HG03280 (cell line): ENCODE measurements at regions not wholly inside any gene's neighbourhood (a gene's known extent, or its start where the extent isn't known, plus 50 kb on each side); places are given as distances from the start of the nearest gene placed in this dataset.

ENCODE experiments used
- ATAC-seq: cut with Tn5 transposase; IDR thresholded peaks from one replicate; pipeline ENCODE4 v1.9.1; 2021; ENCODE audit warnings: mild to moderate bottlenecking, moderate library complexity; ENCODE audit not compliant: unreplicated experiment

DNA sequence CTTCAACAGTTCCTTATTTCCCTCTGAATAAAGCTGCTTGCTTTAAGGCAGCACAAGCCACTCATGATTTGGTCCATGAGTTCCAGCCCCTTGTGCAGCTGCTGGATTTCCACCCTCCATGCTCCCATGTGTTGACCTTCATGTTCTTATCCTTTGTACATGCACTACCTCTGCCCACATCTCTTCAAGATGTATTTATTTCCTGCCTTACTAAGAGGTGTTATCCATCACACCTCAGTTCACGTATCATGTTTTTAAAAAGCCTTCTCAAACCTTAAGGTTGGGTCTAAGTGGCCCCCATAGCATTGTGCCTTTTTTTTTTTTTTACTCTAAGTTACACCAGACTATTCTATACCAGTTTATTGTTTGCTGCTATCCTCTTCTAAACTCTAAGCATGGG is 107.7 kb downstream of the SIPA1L2 start:
- no peak for ATAC-seq

DNA sequence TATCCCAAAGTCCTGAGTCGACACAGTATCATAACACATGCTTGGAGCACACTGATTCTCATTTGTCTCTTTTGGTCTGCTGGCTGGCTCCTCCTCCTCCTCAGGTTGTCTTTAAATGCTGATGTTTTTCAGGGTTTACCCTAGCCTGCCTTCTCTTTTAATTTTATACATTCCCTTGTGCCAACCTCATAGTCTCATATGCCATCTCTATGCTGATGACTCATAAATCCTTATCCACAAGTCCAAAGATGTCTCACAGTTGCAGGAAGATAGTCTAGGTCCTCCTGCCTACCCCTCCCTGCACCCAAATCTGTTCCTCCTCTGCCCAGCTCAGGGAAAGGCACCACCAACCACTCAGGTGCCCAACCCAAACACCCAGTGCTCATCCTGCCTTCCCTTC is 108.3 kb downstream of the SIPA1L2 start:
- ATAC-seq = no peak

DNA sequence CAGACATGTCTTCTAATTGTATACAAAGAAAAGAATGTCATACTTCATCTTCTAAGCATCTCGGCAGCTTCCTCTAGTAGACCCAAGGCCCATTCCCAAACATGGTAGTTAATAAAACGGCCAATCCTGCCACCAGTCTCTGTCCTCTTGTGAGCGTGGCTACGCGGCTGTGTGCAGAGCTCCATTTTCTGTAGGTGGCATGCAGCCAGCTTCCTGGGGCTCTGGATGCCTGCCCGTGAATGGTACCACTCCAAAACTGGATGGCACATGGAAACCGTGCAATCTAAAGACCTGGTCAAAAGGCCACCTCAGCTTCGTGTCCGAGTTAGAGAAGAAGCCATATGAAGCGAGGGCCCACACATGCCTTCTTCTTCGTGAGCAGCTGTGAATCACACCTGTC is 110.7 kb downstream of the SIPA1L2 start:
- ATAC-seq = no peak

DNA sequence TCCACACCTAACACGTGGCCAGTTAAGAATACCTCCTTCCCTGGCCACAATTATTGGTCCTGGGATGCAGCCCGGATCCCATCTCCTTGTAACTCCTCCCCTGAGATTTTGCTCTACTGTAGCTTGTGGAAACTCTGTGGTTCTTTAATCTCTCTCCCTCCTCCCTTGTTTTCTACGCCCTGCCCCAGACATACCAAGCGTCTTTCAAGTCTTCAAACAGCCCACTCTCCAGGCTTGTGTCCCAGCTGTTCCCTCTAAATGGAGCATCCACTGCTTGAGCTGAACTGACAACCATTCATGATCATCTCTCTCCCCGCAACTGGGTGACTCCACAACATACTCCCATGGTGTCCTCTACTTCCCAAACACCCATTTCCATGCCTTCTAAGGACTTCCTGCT is 111.6 kb downstream of the SIPA1L2 start:
- ATAC-seq = no peak

DNA sequence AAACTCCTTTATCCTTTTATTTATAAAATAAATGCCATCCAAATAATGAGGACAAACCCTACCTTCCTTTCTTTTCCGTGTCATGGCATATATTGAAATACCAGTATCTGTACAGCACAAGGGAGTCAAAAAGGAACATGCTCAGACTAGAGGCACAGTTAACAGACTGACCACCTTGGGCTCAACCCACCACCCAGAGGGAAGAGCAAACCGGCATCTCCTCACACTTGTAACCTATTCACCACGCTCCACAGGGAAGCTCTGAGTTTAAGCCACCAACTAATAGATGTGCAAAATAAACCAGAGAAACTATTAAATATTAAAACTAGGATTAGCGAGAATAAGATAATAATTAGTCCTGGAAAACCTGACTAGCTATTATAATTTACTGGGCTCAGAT is 112.7 kb downstream of the SIPA1L2 start:
- no peak for ATAC-seq

DNA sequence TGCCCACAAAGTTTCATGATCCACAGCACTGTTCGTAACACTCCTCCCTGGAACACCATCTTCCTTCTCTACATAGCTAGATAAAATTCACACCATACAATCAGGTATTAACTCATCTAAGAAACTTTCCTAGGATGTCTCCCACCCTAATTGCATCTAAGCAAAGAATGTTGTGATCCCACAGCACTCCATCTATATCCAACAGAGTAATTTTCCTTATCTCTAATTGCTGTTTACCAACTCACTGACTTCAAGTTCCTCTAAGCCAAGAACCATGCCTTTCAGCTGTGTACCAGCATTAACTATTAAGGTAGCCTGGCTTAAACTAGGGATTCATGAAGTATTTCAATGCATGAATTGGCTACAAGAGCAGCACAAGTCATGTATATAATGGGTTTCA is 114.2 kb downstream of the SIPA1L2 start:
- ATAC-seq = no peak

DNA sequence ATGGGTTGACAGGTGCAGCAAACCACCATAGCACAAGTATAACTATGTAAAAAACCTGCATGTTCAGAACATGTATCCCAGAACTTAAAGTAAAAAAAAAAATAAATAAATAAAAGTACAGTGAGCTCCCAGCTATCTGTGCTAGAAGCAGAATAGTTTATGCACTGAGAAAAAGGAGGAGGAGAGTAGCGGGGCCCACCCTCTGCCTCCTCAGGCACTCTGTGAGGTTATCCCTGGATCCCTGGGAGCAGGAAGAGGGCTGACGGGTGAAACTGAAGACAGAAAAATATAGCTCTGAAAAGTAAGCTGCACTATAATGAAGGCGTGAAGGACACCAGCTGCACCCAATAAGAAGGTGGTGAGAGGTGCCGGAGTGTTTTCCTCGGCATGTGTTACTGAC is 117.2 kb downstream of the SIPA1L2 start:
- no peak for ATAC-seq

DNA sequence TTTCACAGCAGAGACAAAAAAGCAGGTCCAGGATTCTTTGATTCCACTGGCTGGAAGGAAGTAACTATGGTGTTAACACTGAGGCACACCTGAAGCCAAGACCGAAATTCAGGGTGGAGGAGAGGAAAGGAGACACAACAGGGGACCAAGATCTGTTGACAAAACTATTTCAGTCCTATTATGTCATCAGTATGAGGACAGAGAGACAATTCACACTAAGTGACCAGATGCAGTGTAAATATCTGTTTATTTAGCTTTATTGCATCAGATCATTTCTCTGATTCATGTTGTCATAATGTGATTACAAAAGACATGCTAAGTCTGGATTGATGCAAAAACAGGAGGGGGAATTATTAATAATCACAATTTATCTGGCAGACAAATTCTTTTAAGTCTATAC is 118.8 kb downstream of the SIPA1L2 start:
- no peak for ATAC-seq

DNA sequence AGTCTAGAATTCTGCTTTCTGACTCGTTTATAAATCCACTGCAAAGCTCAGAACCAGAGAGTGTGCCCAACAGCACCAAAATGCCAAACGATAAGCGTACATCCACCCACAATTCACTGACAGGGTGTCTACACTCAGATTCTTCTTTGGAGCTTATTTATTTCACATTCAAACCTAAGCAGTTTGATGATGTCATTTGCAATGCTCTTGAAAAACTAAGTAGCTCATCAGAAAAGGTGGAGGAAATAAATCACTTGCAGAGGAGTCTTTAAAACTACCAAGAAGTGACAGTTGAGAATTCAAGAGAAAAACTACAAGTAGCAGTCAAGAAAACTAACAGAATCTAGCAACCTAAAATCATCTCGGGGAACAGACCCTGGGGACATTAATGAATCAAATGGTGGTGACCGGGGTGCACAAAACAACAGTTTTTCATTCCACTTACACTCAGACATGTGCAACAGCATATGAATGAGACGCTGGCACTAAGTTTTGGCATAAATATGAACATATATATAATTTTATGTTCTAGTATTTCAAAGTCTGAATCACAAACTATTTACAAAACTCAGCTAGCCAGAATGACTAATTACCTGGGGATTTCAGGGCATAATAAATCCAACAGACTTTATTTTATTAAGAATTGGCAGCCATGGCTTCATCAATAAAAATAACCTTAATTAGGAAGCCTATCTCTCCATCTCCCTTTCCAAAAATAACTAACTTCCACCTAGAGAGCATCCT is 119.4 kb downstream of the SIPA1L2 start:
- no peak for ATAC-seq

DNA sequence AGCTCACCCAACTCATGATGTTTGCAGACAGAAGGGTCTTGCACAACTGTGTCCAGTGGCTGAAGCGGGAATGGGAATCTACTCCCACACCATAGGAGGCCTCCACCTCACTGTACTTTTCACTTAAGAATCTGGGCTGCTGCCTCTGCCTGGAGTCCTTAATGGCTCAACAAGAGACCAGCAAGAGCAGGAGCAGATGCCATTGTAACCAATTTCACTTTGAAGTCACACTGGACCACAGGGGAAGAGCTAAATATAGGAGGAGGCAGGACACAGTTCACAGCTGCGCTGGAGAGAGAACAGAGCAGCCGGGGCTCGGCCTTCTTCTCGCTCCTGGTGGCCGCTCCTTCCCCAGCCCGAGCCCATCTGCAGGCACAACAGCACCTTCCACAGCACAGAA is 120.4 kb downstream of the SIPA1L2 start:
- ATAC-seq = no peak

DNA sequence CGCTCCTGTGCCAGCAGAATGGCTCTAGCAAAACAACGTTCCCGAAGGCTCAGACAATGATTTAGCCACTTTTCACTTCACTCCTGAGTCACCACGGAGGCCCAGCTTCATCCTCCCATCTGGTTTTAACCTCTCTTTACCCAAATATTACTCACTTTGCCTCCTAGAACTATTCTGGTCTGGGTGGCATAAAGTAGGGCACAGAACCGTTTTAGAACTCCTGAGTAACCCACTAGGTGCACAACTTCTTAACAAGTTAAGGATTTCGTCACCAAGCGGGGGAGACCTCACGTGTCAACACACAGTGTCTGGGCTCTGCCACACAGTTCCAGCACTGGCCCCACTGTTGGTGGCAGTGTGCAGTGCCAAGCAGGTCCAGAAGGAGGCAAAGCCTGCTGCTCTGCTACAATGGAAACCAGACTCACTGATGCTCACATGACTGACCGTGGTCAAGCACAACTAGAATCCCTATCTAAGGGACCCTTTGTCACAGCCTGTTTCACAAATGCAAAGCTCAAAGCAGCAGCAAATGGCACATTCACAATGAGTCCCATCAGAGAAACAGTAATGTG is 121.7 kb downstream of the SIPA1L2 start:
- ATAC-seq = no peak

DNA sequence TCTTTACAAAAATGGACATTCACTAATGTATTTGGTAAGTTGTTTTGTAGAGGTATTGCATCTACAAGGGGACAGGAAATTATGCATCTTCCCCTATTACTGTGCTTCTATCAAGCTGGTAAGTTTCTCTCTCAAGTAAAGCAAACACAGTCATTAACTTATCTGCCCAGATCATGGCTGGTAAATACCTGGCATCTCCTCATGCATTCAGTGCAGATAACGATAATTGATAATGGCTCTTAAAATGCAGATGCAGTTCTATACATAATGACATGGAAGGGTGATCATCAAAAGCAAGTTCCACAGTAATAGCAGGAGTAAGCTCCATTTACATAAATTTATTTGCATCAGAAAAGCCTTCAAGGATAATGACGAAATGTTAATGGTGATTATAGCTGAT is 122.4 kb downstream of the SIPA1L2 start:
- no peak for ATAC-seq

DNA sequence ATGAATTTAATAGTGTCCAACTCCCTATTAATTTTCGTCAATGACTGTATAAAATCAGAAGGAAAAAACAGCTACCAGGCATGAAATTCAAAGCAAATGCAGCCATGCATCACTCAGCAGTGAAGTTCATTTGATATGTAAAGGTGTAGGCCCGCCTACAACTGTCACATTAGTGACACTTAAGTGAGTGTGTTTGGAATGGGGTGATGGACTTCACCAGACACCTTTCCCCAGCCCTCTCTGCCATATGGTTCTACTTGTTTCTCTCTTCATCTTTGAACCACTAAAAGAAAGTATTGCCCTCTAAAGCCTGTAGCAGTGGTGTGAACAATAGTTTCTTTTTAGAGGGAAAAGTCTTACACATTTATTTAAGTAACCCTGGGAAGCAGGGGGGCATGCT is 124.0 kb downstream of the SIPA1L2 start:
- no peak for ATAC-seq

DNA sequence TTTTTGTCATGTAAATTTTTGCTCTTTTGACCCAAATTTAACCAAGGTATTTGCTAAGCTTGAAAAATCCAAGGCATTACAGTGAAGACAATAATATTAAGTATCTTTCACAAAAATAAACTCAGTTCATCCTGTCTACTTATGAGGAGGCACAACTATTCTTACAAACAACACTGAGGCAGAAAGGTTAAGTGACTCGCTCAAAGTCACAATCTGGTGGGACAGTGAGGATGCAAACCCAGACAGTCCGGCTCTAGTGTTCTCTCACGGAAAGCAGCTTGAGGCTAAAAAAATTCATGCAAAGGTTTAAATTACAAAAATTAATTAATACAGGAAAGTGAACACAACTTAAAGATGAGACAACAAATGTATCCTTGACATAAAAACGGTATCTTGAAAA is 125.3 kb downstream of the SIPA1L2 start:
- no peak for ATAC-seq

DNA sequence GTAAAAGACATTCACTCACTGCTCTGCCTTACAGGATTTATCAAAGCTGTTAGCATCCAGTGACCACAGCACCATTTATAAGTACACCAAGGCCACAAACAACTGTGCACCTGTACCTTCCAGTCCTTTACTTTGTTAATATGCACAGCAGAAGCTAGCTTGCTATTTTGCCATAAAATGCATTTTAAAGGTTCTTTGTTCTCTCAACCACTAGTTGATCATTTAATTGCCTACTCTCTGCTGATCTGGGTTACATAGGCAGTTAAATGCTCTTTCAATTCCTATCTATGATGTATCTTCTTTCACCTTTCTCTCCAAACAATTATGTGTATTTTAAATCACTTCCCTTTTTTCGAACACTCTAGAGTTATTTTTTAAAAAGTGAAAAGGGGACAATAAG is 126.4 kb downstream of the SIPA1L2 start:
- ATAC-seq = no peak

DNA sequence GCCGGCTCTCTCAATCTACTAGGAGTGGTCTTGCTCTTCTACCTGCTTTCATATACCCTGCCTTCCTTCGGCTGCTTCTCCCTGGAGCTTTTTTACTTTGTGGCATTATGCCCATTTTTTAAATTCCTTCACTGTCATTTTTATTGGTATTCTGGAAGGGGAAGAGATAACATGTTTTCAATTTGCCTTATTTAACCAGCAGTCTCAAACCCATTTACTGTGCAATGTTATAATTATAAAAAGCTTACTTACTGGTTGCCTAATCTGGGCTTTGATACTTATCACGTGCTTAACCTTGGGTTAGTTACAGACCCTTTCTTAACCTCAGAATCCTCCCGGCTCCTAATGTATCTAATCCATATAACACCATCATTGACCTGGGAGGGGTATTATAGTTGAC is 128.1 kb downstream of the SIPA1L2 start:
- ATAC-seq = no peak

DNA sequence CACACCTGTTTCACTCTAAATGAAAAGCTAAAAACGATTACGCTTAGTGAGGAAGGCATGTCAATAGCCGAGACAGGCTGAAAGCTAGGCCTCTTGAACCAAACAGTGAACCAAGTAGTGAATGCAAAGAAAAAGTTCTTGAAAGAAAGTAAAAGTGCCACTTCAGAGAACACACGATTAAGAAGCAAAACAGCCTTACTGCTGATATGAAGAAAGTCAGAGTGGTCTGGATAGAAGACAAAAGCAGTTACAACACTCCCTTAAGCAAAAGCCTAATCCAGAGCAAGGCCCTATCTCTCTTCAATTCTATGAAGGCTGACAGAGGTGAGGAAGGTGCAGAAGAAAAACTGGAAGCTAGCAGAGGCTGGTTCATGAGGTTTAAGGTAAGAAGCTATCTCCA is 130.7 kb downstream of the SIPA1L2 start:
- ATAC-seq = no peak

DNA sequence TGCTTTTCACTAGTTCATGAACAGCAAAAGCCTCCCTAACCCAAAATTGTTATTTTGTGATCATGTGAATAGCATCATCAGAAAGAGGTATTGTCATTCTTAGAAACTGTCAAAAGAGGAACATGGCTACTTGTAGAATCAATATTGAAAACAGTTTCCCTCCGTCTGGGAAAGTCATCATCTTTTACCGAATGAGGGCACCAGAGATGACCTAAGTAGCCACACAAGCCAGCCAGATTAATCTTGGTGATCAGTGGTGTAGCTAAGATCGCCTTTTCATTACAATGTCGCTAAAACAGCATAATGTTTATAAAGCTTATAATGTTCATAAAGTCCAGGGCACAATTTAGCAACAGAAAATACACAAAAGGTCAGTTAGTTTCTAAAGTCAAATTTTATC is 136.1 kb downstream of the SIPA1L2 start:
- ATAC-seq = no peak

DNA sequence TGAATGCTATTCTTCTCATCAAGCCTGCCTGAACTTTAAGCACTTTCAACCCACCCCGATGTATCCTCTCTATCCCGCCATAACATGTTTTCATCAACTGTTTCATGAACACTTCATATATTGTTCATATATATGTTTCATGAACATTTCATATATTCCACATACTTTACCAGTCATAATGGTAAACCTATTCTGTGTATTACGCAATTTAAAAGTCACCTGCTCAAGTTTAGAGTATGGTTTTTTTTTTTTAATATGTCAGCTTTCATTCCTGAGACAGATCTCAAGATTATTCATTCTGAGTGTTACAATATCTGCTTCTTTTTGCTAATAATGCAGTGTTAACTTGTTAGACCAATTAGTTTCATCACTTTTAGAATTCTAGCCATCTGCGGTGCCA is 140.7 kb downstream of the SIPA1L2 start:
- no peak for ATAC-seq

DNA sequence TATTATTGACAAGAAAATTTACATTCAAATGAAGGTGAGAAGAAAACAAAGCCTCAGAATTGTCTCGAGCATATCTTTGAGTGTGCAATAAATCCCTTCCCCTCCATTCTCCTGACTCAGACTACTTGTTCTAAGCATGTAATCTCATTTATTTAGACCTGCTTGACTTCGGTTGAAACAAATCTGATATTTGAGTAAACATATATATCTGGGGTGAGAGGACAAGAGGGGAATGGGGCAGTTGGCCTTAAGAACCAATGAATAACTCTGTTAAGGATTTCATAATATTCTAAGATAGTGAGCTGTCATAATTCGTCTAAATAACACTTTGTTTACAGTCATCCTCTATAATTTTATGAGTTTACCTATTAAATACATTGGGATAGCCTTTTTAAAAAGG is 142.7 kb downstream of the SIPA1L2 start:
- no peak for ATAC-seq

DNA sequence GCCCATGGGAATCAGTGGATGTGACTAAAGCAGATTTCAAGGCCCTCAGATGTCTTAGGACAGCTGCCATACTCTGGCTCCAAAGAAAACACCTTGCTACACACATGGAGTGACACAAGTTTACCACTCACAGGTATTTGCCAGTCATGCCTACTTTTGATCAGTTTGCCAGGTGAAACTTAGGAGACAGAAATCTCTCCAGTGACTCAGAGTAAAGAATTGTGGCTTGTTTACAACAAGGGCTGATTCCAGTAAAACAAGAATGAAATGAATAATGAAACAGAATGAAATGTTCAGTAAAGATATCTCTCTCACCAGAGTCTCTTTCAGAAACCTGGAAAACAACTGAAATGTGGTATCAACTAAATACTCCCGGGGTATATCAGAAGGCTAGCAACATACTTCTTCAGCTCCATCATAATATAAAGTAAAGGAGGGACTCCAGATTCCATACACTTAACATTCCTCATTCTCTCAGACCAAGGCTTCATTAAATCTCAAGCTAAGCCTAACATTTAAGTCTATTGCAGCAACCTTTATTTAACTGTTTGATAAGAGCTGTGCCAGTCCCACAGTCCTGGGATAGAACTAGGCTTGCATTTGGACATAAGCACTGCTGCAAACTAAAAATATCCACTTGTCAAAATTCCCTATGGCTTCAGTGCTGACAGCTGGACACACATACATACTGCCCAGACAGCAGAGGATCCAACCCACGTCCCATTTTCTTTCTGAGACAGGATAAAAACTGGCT is 143.3 kb downstream of the SIPA1L2 start:
- ATAC-seq = no peak

DNA sequence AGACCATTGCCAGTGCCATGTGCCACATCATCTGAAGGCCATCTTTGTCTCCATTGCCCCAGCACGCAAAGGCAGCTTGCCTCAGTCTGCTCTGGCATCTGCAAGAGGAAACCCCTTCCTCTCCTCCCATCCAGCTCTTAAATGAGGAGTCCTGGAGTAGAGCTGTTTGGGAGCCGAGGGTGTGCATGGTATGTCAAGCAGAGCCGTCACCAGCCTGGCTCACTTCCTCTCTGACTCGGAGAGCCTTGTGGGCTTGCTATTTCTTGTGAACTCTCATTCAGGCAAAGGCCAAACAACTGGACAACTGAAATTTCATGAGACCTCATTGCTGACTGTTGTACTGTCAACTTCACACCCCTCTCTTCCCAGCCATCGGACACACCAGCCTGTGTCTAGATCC is 143.9 kb downstream of the SIPA1L2 start:
- ATAC-seq = no peak
